Cerebellar nuclear complex (tissue), 1 donor: ENCODE measurements at regions not wholly inside any gene's neighbourhood (a gene's known extent, or its start where the extent isn't known, plus 50 kb on each side); places are given as distances from the start of the nearest gene placed in this dataset.
"Not testable (repeated sequence)": the region's sequence is repeated elsewhere in the genome, so short reads cannot be mapped to it uniquely, and the experiment has no call there.

Experiments
- DNase-seq, 2 experiments: peaks; one replicate each; lab custom pipeline; 2025; lab: John Stamatoyannopoulos, UW

DNA sequence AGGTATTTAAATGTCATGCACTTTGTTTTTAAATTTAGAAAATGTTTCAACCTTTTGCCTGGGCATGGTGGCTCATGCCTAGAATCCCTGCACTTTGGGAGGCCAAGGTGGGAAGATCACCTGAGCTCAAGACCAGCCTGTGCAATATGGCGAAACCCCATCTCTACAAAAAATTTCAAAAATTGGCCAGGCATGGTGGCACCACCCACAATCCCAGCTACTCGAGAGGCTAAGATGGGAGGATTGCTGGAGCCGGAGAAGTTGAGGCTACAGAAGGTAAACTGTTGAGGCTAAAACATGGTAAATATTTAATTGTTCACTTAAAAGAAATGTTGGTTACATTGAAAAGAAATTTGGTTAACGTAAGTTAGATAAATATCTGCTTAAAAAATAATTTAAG is 108.4 kb upstream of the IGLL5 start:
- DNase-seq, result no peak

DNA sequence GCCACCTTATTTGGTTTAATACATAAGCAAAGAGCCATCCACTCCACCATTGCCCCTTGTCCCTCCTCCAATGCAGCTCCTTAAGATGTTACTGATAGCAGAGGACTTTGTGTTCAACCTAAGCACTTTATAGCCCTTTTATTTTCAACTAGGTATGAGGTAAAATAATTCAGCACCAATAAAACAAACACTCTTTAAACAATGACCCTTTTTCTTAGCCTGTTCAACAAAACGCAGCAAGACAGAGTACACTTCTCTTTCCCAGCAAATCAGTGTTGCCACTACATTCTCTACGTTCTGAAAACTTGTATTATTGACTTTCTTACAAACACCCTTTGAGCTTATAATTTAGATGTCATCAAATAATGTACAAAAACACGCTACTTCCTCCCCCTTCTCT is 104.0 kb upstream of the IGLL5 start:
- no peak for DNase-seq

DNA sequence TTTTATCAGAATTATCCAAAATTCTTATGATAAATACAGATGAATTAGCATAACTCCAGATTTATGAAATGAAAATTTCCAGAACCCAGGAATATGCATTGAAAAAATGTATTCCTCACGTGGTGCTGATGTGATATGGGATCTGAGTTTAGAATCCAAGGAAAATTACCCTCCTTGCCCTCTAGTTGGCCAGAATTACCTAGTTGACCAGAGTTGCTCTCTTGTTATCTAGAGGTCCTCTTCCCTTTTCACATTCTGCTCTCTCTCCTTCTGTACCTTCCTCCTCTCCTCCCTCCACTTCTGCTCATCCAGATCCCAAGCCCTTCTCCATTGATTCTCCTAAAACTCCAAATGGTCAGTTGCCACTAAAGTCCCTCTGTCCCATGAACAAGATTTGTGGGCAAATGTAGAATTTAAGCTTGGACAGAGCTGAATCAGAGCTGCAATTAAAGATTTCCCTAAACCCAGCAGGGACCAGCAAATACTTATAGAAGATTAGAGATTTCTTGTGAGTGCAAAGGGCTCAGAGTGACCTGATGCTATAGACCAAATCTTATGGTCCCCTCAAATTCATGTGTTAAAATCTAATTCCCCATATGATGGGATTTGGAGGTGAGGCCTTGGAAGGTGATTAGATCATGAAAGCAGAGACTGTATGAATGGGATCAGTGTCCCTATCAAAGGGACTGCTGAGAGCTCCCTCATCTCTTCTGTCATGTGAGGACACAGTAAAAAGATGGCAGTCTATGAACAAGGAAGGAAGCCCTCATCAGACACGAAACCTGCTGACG is 103.2 kb upstream of the IGLL5 start:
- DNase-seq, result no peak

DNA sequence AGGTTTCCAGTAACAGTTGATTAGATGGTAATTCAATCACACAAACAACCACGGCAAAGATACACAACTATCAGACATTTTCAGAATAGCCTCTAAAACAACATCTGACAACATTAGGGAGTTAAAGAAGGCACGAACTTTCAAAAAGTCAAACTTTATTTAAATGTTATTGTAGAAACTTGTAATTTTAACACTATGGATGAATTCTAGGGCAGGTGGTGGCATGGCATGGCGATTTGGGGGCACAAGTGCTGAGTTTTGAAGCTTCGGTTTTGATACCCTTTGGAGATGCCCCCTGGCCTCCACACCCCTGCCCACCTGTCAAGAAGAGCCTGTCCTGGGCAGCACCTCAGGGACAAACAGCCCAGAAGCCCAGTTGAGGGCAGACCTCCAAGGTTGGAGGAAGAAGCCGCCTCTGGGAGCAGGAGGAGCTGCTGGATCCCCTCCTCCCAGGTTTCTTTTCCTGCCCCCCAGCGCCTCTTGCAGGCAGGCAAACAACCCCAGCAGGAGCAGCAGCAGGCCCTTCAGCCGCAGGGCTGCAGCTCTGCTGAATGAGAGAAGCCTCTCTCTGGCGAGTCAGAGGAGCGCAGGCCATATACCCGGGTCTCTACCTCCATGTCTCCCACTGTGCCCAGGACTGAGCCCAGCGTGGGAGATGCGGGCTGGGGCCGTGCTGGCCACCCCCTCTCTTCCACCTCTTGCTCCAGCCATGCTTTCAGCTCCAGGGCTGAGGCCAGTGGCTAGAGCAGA is 102.1 kb upstream of the IGLL5 start:
- no peak for DNase-seq

DNA sequence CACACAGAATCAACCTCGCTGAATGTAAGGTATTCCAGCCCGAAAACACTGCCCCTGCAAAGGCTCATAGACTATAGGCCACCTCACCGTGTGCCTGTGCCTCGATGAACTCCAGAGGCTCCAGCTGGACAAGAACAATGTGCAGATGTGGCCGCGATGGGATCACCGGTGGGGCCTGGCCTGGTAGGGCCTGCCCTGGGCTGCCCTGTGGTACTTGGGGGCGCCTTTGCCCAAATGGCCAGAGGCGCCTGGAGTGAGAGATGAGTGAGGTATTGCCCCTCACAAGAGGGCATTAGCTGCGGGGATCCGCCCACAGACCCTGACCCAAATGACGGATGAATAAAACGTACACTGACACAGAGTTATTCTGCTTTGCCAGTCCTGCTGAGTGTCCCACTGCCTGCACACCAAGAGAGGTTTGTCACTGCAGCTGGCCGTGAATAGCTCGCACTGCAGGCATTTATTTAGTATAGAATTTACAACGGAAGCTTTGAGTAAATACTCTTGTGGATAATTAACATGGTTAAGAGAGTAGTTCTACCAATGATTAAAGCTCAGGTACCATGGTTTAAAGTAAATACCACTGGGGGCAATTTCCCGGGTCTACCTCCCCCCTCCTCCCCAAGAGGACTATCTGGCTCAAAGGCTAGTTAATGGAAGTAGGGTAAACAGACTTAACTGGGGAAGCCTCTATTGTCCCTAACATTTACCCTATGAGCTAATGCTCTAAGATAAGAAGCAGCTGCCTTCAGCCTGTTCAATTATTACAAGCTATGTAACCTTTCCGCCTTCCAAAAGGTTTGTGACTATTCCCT is 101.1 kb upstream of the IGLL5 start:
- DNase-seq, result no peak

DNA sequence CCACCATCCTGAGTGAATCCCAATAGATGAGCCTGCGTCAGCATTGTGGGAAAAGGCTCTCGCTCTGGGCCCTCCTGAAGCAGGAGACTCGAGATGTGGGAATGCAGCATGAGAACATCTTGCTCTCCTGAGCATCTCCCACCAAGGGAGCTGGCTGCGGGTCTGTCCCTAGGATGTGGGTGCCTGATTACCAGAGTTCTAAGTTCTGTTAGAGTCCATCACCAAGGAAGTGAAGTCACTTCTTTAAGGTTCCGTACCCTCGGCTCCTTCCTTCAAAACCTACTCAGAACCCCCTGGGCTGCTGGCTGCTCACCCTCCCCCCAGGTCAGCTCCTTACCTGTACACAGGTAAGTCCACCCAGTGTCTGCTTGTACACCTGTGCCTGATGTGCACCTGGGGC is 100.5 kb upstream of the IGLL5 start:
- no peak for DNase-seq

DNA sequence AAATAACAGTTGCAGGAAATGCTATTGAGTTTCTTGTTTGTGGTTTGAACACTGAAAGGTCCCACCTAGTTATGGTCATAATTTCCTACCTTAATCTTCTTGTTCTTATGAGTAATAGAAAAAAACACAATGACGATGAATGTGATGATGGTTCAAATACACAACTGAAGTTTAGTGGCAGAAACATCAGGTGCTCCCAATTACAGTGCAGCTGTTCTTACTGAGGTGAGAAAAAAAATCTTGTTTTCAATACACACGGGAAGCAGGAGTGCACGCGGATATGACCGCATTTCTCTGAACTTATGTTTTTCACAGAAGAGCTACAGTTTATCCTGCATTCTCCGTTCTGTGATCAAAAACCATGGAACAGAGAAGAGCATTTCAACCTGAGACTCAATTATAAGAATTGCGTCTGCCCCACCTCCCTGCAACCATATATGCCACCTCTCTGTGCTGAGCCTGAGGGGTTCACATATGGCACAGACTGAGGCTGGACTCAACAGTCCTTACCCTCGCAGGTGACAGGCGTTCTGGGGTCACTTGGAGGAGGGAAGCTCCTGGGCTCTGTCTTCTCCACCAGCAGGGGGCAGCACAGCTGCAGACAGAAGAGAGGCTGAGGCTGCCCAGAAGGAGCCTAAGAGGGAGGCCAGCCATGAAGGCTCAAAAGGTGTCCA is 99.7 kb upstream of the IGLL5 start:
- no peak for DNase-seq

DNA sequence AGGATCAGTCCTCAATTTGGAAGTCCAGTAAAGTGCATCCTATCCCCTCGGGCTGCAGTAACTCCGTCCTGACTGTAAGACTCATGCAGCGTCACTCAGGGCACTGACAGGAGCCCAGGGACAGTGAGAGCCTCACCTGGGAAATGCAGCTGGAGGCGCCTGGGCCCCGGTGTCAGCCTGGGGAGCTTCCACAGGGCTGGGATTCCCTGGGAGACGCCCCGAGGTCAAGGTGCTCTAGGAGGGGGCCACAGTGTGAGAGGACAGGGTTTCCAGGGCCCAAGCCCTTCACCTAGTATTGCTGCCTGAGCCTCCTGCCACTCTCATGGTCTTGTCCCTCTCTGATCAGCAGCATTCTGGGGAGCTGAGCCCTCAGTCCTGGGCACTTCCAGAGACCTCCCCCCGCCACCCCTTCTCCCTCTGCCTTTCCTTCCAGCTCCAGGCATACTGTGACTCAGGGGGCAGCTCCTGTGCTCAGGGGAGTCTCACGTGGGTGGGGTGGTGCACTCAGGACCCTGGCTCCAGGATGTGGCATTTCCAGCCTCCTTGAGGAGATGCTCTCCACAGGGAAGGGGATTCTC is 99.1 kb upstream of the IGLL5 start:
- DNase-seq, result no peak

DNA sequence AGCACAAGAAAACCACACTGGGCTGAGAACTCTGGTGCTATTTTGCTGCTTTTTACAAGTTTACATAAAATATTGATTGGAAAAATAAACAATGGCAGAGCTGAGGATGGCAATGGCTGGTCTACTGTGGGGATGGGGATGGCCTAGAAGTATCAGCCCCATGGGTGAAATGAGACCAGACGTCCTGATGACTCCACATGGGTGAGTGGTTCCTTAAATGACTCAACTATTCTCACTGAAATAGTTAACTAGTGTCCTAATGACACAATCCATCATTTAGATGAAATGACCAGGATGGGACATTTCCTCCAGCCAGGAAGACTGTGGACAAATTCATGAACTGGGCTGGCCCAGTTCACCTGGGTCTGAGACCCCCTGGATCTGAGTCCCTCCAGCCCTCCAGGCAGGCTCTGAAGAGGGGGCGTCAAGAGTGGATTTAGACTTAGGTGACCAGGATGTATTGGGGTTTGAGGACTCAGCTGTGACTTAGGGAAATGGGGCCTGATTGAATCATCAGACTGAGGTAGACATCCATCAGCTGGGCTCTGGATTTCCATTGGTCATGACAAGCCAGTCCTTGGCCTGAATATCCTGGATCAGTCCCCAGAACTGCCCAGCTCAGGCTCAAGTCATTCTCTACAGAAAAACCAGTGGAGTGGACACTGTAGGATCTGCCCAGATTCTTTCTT is 98.2 kb upstream of the IGLL5 start:
- DNase-seq, result no peak

DNA sequence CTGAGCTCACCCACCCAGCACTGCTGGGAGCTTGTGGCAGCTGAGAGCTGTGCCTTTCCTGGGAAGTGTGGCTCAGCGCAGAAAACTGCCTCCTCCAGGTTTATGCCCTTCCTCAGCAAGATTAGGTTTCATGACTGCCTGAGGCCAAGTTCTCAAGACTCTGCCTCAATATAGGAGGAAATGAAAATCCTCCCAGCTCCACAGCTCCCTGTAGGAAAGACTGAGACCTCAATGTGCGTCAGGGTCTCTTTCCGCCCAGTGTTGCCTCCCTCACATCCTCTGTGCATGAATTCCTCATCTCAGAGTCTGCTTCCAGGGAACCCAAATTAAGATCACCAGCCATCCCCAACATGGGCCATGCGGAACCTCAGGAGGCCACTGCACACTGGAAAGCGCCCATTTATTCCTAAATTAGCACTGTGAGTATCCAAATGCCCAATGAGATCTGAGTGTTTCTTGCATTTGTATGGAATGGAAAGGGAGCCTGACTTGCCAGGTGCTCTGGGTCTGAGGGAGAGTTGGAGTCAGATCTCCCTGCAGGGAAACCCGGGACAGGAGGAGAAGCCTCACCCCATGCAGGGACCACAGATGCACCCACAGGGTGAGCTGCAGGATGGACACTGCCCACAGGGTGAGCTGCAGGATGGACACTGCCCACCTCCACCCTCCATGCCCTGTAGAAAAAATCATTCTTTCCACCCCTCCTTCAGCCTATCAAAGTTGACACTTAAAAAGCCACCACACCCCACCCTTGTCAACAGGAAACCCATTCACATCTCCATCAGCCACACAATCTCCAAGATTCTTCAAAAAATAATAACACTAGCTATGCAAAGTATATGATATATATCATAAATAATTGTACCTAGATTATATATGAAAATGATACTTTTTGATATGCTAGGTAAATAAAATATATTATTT is 97.4 kb upstream of the IGLL5 start:
- DNase-seq, result no peak

DNA sequence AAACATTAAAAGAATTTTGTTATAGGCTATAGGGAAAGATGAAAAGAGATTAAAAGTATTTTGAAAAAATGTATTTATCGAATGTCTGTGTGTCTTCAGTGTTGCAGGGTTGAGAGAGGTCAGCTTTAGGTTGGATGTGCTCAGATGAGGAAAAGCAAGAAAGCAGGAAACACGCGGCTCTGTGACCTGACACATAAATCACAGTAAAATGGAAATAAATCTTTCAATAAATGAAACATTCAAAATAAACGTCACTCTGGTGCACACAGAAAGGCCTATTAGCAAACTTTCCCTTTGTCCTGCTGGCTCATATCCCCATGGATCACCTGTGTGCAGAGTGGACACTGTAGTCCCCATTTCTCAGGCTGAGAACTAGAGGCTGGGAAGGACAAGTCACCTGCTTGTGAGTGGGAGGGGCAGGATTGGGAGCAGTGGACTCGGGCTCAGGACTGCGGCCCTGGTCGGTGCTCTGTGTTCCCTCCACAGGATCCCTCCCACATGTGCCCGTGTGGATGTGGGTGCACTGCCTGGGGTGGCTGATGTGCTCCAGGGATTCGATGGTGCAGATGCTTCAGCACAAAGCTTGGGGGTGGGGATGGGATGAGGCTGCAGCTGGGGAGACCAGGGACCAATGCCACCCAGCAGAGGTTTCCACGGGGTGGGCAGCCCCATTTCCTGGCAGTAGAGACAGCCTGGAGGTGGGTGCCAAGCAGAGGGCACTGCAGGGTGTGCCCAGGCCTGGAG is 96.0 kb upstream of the IGLL5 start:
- no peak for DNase-seq

DNA sequence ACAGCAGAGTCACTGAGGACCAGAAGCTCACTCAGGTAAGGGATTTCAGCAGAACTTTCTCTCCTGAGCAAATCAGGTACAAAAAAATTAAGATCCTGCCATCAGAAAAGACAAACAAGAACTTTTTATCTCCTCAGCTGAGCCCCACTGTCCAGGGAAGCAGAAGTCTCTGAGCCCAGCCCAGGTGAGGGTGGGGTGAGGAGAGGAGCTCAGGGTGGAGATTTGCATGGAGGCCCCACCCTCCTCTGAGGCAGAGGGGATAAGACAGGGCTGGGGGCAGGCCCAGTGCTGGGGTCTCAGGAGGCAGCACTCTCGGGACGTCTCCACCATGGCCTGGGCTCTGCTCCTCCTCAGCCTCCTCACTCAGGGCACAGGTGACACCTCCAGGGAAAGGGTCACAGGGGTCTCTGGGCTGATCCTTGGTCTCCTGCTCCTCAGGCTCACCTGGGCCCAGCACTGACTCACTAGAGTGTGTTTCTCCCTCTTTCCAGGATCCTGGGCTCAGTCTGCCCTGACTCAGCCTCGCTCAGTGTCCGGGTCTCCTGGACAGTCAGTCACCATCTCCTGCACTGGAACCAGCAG is 95.3 kb upstream of the IGLL5 start:
- not testable (repeated sequence) for DNase-seq

DNA sequence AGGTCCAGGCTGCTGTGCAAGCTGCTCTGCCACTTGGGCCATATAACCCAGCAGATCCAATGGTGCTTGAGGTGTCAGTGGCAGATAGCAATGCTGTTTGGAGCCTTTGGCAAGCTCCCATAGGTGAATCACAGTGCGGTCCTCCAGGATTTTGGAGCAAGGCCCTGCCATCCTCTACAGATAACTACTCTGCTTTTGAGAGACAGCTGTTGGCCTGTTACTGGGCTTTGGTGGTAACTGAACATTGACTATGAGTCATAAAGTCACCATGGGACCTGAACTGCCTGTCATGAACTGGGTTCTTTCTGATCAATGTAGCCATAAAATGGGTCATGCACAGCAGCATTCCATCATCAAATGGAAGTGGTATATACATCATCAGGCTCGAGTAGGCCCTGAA is 92.0 kb upstream of the IGLL5 start:
- DNase-seq, result not testable (repeated sequence)

DNA sequence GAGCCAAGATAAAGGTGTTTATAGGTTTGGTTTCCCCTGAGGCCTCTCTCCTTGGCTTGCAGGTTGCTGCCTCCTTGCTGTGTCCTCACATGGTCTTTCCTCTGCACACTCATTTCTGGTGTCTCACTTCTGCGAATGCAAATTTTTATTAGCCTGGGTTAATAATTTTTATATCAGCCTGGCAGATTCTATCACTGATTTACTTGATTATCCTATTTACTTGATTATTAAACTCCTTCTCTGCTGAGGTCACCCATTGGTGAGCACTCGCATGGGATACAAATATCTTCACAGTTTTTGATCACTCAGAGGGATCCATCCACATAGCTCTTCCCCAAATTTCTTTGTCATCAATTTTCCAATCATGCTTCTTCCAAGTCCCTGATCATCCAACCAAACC is 90.9 kb upstream of the IGLL5 start:
- no peak for DNase-seq

DNA sequence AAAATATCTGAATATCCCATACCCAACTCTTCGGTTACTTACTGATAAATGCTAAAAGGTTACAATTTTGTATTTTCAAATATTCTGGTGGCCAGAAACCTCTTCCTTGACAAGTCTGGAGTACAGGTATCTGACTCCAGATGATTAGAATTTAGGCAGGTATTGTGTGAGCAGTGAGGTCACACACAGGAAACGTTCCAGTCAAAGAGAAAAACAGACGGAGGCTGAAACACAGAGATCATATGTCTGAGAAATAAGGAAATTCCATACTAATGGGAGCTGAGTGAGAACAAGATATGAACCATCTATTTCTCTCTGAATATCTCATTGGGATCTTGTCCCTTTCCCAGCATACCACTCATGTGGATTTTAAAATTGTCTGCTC is 89.4 kb upstream of the IGLL5 start:
- DNase-seq, result no peak

DNA sequence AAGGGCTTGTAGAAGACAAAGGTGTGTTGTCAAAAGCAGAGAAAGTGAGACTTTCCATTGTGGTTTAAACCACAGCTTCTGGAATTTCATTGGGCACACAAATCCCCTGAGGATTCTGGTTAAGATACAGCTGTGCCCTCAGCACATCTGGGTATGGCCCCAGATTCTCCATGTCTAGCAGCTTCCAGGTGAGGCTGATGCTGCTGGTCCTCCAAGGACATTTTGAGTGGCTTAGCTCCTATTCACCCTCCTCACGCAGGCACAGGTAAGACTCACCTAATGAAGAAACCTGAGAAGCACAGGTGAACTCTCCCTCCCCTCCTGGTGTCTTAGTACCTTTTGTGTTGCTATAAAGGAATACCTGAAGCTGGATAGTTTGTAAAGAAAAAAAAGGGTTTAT is 88.9 kb upstream of the IGLL5 start:
- DNase-seq, result no peak

DNA sequence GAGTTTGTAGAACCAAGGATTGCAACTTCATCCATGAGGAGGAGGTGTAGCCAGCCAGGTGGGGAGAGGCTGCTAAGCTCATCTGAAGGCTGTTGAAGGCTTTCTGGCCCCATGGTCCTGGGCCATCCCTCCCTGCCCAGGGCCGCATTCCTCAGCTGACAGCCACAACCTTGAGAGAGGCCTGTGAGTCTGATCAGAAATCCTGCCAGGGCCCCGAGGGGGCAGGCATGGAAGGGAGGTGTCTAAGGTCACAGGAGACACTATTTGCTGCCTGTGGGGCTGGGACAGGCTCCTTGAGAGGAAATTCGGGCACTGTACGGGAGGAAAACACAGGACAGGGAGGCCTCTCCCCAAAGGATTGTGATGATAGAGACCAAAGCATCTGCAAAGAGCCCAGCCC is 88.1 kb upstream of the IGLL5 start:
- no peak for DNase-seq

DNA sequence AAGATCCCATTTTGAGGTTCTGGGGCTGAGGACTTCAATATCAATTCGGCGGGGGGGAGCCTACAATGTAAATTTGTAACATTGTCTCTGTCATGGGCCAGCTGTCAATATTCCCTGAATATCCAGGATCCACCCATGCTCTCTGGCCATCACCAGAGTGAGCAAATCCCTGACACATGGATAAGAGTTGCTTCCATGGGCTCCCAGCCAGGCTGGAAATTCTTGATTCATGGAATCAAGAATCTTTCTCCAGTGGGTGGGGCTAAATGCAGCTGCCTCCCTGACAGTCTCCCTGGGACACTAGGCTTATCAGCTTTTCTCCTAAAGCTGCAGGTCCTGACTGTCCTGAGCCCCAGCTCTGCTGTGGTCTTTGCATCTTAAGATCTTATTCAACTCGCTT is 86.9 kb upstream of the IGLL5 start:
- DNase-seq, result no peak

DNA sequence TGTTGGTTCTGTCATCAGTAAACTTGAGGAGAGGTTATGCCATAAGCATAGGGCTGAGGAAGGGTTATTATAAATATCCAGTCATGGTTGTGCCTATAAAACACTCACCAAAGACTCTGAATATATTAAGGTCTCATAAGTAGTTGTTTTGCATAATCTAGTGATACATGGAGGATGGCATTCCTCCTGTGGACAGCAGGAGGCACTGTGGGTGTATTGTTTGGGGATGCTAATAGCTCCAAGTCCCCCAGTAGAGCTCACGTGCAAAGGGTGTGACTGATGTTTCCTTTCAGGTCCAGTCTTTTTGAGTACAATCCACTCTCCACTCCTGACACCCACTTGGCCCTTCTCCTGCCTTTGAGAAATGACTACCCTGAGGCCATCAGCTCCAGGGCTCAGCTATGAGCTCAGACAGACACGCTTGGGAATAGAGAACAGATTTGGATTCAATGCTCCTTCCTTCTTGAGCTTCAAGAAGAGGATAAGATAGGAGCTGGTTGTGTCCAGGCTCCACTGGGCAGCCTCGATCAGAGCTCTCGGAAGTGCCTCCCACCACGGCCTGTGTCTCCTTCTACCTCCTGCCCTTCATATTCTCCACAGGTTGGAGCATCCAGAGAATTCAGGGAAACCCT is 85.2 kb upstream of the IGLL5 start:
- DNase-seq, result no peak
